ENCODE measurements at regions not wholly inside any gene's neighbourhood (a gene's known extent, or its start where the extent isn't known, plus 50 kb on each side); places are given as distances from the start of the nearest gene placed in this dataset.

GRCh38 chr6:131357501-131357900, 215.5 kb upstream of the ARG1 start:
- TF ChIP-seq CTCF (conservative IDR thresholded peaks at IDR 0.05; ENCODE audit: low read depth, low read length), result no peak
- no peak overlapping the region for H3K4me3 ChIP-seq (ENCODE audit: low read depth, low read length)
- no peak for DNase-seq (ENCODE audit: low read depth)

DNA sequence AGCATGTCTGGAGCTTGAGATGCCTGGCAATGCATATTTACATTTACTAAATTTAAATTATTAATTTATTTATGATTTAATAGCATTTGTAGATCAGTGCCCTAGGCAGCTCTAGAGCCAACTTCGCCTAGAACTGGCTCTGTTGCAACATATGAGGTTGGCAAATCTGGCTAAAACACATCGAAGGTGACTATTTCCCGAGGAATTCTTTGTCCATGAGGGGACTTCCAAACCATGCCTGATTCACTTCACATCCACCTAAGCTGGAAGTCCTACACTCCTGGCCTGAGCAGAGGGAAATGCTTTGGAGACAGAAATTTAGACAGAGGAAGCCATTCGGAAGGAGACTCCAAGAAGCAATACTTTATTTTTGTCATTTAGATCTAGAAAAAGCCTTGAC, 211.0 kb upstream of the ARG1 start:
- TF ChIP-seq CTCF (conservative IDR thresholded peaks at IDR 0.05; ENCODE audit: low read depth, low read length), result no peak
- no peak overlapping the region for H3K4me3 ChIP-seq (ENCODE audit: low read depth, low read length)
- DNase-seq (ENCODE audit: low read depth), result no peak

GRCh38 chr6:131362696-131363095, 210.3 kb upstream of the ARG1 start:
- no peak for DNase-seq (ENCODE audit: low read depth)
- TF ChIP-seq CTCF (conservative IDR thresholded peaks at IDR 0.05; ENCODE audit: low read depth, low read length), result no peak
- no peak overlapping the region for H3K4me3 ChIP-seq (ENCODE audit: low read depth, low read length)

GRCh38 chr6:131363947-131364834, 208.8 kb upstream of the ARG1 start:
- no peak overlapping the region for H3K4me3 ChIP-seq (ENCODE audit: low read depth, low read length)
- no peak for DNase-seq (ENCODE audit: low read depth)
- no peak for TF ChIP-seq CTCF (conservative IDR thresholded peaks at IDR 0.05; ENCODE audit: low read depth, low read length)

DNA sequence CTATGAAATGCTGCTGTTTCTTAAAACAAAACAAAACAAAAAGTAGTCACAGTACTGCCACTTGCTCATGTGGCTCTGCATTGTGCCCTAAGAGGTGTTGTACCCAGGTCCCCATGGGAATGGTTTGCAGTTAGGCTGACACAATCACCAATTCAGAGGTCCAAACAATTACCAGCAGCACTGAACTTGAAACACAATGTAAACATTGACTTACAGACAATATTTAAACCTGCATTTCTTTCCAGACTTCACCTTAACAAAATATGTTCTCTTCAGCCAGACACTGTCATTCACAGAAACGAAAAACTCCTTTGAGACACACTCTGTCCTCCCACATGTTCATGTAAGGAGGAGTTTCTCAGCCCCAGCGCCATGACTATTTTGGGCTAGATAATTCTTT, 206.8 kb upstream of the ARG1 start:
- no peak for TF ChIP-seq CTCF (conservative IDR thresholded peaks at IDR 0.05; ENCODE audit: low read depth, low read length)
- no peak overlapping the region for H3K4me3 ChIP-seq (ENCODE audit: low read depth, low read length)
- no peak for DNase-seq (ENCODE audit: low read depth)

- no peak for DNase-seq (ENCODE audit: low read depth)
- no peak overlapping the region for H3K4me3 ChIP-seq (ENCODE audit: low read depth, low read length)
- no peak for TF ChIP-seq CTCF (conservative IDR thresholded peaks at IDR 0.05; ENCODE audit: low read depth, low read length)
Measured at GRCh38 chr6:131367206-131367873, 205.7 kb upstream of the ARG1 start.

Measured in choroid plexus epithelial cell (primary cell).